ENCODE measurements at regions not wholly inside any gene's neighbourhood (a gene's known extent, or its start where the extent isn't known, plus 50 kb on each side); places are given as distances from the start of the nearest gene placed in this dataset.

DNA sequence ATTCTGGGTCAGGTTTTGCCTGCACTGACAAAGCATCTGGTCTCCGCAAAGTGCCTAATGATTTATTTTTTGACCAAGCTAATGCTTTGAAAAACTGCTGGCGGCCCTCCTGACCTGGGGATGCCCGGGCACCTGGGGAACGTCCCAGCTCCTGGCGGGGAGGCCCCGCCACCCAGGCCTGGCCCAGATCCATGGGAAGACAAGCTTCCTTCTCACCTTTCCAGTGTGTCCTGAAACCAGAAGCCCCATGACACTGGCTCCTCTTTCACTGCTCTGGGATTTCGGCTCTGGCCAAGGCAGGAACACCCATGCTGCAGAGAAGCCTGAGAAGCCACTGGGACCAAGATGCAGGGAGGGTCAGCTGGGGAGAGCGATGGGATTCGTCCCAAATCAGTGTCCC, 144.1 kb downstream of the SEC61B start:
- TF ChIP-seq, protein P1, sequence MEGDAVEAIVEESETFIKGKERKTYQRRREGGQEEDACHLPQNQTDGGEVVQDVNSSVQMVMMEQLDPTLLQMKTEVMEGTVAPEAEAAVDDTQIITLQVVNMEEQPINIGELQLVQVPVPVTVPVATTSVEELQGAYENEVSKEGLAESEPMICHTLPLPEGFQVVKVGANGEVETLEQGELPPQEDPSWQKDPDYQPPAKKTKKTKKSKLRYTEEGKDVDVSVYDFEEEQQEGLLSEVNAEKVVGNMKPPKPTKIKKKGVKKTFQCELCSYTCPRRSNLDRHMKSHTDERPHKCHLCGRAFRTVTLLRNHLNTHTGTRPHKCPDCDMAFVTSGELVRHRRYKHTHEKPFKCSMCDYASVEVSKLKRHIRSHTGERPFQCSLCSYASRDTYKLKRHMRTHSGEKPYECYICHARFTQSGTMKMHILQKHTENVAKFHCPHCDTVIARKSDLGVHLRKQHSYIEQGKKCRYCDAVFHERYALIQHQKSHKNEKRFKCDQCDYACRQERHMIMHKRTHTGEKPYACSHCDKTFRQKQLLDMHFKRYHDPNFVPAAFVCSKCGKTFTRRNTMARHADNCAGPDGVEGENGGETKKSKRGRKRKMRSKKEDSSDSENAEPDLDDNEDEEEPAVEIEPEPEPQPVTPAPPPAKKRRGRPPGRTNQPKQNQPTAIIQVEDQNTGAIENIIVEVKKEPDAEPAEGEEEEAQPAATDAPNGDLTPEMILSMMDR (IDR thresholded peaks at IDR 0.05): no peak
- TF ChIP-seq POLR2A (IDR thresholded peaks at IDR 0.05): no peak

Measured in uterus (tissue), 2 donors.